ENCODE measurements at regions not wholly inside any gene's neighbourhood (a gene's known extent, or its start where the extent isn't known, plus 50 kb on each side); places are given as distances from the start of the nearest gene placed in this dataset.
"Not testable (repeated sequence)": the region's sequence is repeated elsewhere in the genome, so short reads cannot be mapped to it uniquely, and the experiment has no call there.

GRCh38 chr6:97347111-97347510 is 64.1 kb upstream of the MMS22L start:
- in situ Hi-C loops (cut with MboI; ENCODE audit: low pct_unique_long_range_greater_than_20kb, low sequenced_read_pairs, unreplicated experiment), result no loop called here
- DNase-seq (ENCODE audit: low spot score), result no peak
- TF ChIP-seq CTCF (IDR thresholded peaks at IDR 0.05; ENCODE audit: extremely low read depth, insufficient read depth, missing control alignments), result no peak

- DNase-seq (ENCODE audit: low spot score), result no peak
- in situ Hi-C loops (cut with MboI; ENCODE audit: low pct_unique_long_range_greater_than_20kb, low sequenced_read_pairs, unreplicated experiment), result no loop called here
These were observed 78.3 kb upstream of the MMS22L start for GRCh38 chr6:97361286-97361685.

GRCh38 chr6:97364327-97364726 is 81.3 kb upstream of the MMS22L start:
- in situ Hi-C loops (cut with MboI; ENCODE audit: low pct_unique_long_range_greater_than_20kb, low sequenced_read_pairs, unreplicated experiment), result no loop called here
- no peak for DNase-seq (ENCODE audit: low spot score)
- no peak for TF ChIP-seq CTCF (IDR thresholded peaks at IDR 0.05; ENCODE audit: extremely low read depth, insufficient read depth, missing control alignments)

More at GRCh38 chr6:97361286-97361685, 78.3 kb upstream of the MMS22L start:
- TF ChIP-seq CTCF (IDR thresholded peaks at IDR 0.05; ENCODE audit: extremely low read depth, insufficient read depth, missing control alignments), result no peak

- in situ Hi-C loops (cut with MboI; ENCODE audit: low pct_unique_long_range_greater_than_20kb, low sequenced_read_pairs, unreplicated experiment); DNase-seq (ENCODE audit: low spot score): not testable (repeated sequence)
These were observed 99.1 kb upstream of the MMS22L start for GRCh38 chr6:97382071-97382470.

GRCh38 chr6:97392735-97393134 is 109.7 kb upstream of the MMS22L start:
- no peak for TF ChIP-seq CTCF (IDR thresholded peaks at IDR 0.05; ENCODE audit: extremely low read depth, insufficient read depth, missing control alignments)
- in situ Hi-C loops (cut with MboI; ENCODE audit: low pct_unique_long_range_greater_than_20kb, low sequenced_read_pairs, unreplicated experiment), result loop anchor here (10.0 kb wide), 2 partner anchors 198 to 328 kb away; no protein-coding TSS in a partner anchor
- DNase-seq (ENCODE audit: low spot score), result no peak

- in situ Hi-C loops (cut with MboI; ENCODE audit: low pct_unique_long_range_greater_than_20kb, low sequenced_read_pairs, unreplicated experiment), result loop anchor here (10.0 kb wide), 2 partner anchors 199 to 329 kb away; no protein-coding TSS in a partner anchor
- TF ChIP-seq CTCF (IDR thresholded peaks at IDR 0.05; ENCODE audit: extremely low read depth, insufficient read depth, missing control alignments), result peak; percentile 84
These were observed 111.2 kb upstream of the MMS22L start for GRCh38 chr6:97394160-97394748.

GRCh38 chr6:97396880-97397279 is 113.9 kb upstream of the MMS22L start:
- in situ Hi-C loops (cut with MboI; ENCODE audit: low pct_unique_long_range_greater_than_20kb, low sequenced_read_pairs, unreplicated experiment), result loop anchor here (10.0 kb wide), 2 partner anchors 202 to 332 kb away; no protein-coding TSS in a partner anchor
- no peak for DNase-seq (ENCODE audit: low spot score)
- TF ChIP-seq CTCF (IDR thresholded peaks at IDR 0.05; ENCODE audit: extremely low read depth, insufficient read depth, missing control alignments), result no peak

More at GRCh38 chr6:97394160-97394748, 111.2 kb upstream of the MMS22L start:
- peak; percentile 49 for DNase-seq (ENCODE audit: low spot score)

Data from GM13977 (cell line).